Mesendoderm (in vitro differentiated cells): ENCODE measurements at regions not wholly inside any gene's neighbourhood (a gene's known extent, or its start where the extent isn't known, plus 50 kb on each side); places are given as distances from the start of the nearest gene placed in this dataset.

Experiments
- DNase-seq: peaks from one replicate; pipeline ENCODE4 v3.0.0; 2013
- H2AK5ac ChIP-seq: 2 replicates; pipeline ENCODE4 v1.6.1; 2013; ENCODE audit warnings: low read length, inconsistent platforms
- H2BK120ac ChIP-seq: 2 replicates; pipeline ENCODE4 v1.6.1; 2013; ENCODE audit warnings: low read depth, mild to moderate bottlenecking, low read length, moderate library complexity, mixed read lengths
- H2BK15ac ChIP-seq: replicated peaks from 2 replicates; pipeline ENCODE4 v1.6.1; 2013; ENCODE audit warnings: low read depth, mild to moderate bottlenecking, moderate library complexity
- H2BK5ac ChIP-seq: 2 replicates; pipeline ENCODE4 v1.6.1; 2013; ENCODE audit warnings: low read length, inconsistent platforms
- H3K18ac ChIP-seq: 2 replicates; pipeline ENCODE4 v1.6.1; 2013; ENCODE audit warnings: mild to moderate bottlenecking, low read length, mixed read lengths
- H3K23ac ChIP-seq: one replicate; pipeline ENCODE4 v1.6.1; 2013; ENCODE audit warnings: low read length
- H3K27ac ChIP-seq: 2 replicates; pipeline ENCODE4 v1.5.1; 2013; ENCODE audit warnings: low read depth, mild to moderate bottlenecking, inconsistent platforms, low read length, moderate library complexity
- H3K27me3 ChIP-seq: 2 replicates; pipeline ENCODE4 v1.6.1; 2013; ENCODE audit warnings: low read length, control low read depth, mild to moderate bottlenecking, inconsistent platforms; ENCODE audit not compliant: insufficient read depth, poor library complexity
- H3K36me3 ChIP-seq: 2 replicates; pipeline ENCODE4 v1.6.1; 2013; ENCODE audit warnings: low read length, inconsistent platforms; ENCODE audit not compliant: control insufficient read depth, insufficient read depth
- H3K4ac ChIP-seq: one replicate; pipeline ENCODE4 v1.6.1; 2013; ENCODE audit warnings: low read depth, mild to moderate bottlenecking, low read length, moderate library complexity
- H3K4me1 ChIP-seq: 2 replicates; pipeline ENCODE4 v1.6.1; 2013; ENCODE audit warnings: low read depth, low read length, inconsistent platforms; ENCODE audit not compliant: control insufficient read depth
- H3K4me2 ChIP-seq: 2 replicates; pipeline ENCODE4 v1.6.1; 2013; ENCODE audit warnings: low read length
- H3K4me3 ChIP-seq: 2 replicates; pipeline ENCODE4 v1.5.1; 2013; ENCODE audit warnings: mild to moderate bottlenecking, low read length
- H3K56ac ChIP-seq: one replicate; pipeline ENCODE4 v1.6.1; 2013; ENCODE audit warnings: low read length
- H3K79me1 ChIP-seq: 2 replicates; pipeline ENCODE4 v1.6.1; 2013; ENCODE audit warnings: low read length, inconsistent platforms
- H3K79me2 ChIP-seq: 2 replicates; pipeline ENCODE4 v1.6.1; 2013; ENCODE audit warnings: mild to moderate bottlenecking, low read length; ENCODE audit not compliant: control insufficient read depth, insufficient read depth
- H3K9ac ChIP-seq: 2 replicates; pipeline ENCODE4 v1.6.1; 2013; ENCODE audit warnings: low read length, inconsistent platforms
- H4K5ac ChIP-seq: one replicate; pipeline ENCODE4 v1.6.1; 2013; ENCODE audit warnings: low read length
- H4K8ac ChIP-seq: one replicate; pipeline ENCODE4 v1.6.1; 2013; ENCODE audit warnings: low read depth, mild to moderate bottlenecking, control low read depth, low read length, moderate library complexity
- WGBS: extraction: QIAGEN DNeasy Blood & Tissue Kit; methylation state at CpG from one replicate; pipeline ENCODE4 v1.1.7; 2013; ENCODE audit warnings: low lambda C conversion rate, missing lambda C conversion rate; ENCODE audit not compliant: insufficient coverage; ENCODE audit errors: extremely low coverage; 5-methylcytosine and 5-hydroxymethylcytosine counted together

DNA sequence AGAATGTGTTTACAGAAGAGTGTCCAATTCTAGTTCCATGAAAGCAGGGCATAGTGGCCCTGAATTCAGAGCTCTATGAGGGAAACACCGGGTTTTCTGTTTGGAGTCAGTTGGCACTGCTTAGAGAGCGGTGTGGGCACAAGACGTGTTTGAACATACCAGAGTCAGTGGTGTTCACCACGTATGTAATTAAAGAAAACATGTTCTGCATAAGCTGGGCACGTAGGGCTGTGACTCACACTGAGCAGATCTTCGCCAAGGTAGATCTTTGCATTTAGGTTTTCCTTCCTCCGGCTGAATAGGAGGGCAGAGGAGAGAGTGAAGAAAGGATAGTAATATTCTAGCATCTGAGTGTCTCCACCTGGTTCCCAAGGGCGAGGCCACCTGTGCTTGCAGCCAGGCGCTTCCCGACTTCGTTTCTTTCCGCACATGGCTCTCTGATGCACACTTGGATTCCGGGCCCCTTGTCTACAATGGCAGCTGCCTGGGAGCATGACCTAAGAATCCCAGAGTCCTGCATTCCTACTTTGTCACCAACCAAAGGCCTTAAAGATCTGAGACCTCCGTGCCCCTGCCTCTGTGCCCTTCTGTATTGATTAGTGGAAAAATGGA is 136.2 kb downstream of the ERMARD start:
- Histone ChIP-seq H2BK120ac (no peak overlapping the region), H3K4me2 (no peak overlapping the region), H2BK15ac (no peak overlapping the region), H3K4ac (no peak overlapping the region), H4K5ac (no peak overlapping the region), H3K27me3 (no peaks in the 10 kb centered on the region), H3K79me2 (no peaks in the 10 kb centered on the region), H3K18ac (no peak overlapping the region), H3K23ac (no peak overlapping the region), H3K4me3 (no peak overlapping the region), H3K9ac (no peak overlapping the region), H3K27ac (no peak overlapping the region), H3K36me3 (no peaks in the 10 kb centered on the region), H3K79me1 (no peaks in the 10 kb centered on the region), H3K4me1 (no peaks in the 10 kb centered on the region), H4K8ac (no peak overlapping the region), H3K56ac (no peak overlapping the region), H2AK5ac (no peak overlapping the region), H2BK5ac (no peak overlapping the region)
- no CpG with 5 or more reads among the region's 14 CpGs for whole genome bisulfite sequencing
- no peak for DNase-seq

DNA sequence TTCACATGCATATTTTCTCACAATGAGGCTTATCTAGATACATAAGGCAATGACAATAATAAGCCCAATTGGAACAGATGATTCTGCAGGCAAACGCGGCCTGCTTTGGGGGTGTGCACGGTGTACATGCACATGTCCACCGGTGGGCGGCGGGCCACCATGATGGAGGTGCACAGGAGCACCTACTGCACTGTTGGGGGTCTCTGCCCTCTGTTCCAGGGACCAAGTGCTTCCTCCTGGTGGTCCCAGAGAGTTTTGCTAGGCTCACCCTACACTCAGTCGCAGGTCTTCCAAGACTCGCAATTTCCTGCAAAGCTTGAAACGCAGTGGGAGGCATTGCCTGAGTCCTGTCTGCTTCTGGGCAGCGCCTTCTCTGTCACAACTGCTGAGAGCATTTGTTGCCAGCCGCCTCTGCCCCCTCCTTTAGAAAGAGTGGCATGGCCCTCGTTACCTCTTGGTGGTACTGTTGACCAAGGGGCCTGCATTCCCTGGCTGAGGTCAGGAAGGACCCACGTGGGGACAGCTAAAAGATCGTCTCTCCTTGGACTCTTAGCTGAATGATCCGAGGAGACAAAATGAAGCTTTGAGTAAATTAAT is 135.3 kb downstream of the ERMARD start:
- no peak overlapping the region for H3K18ac ChIP-seq

DNA sequence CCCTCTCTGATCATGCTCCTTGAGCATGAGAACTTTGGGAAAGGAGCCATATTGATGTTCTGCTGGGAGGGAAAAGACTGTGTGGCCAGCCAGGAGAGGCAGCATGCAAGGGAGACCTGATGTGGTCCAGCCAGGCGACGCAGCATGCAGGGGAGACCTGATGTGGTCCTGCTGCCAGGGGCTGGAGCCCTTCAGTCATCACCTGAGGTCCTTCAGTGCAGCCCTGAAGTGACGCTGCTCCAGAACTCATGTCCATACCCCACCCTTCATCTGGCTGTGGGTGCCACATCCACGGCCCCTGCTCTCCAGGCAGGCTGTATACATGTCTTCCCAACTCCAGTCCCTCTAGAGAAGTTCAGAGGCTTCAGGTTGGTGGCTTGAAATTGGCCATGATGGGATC is 134.4 kb downstream of the ERMARD start:
- H3K79me2 ChIP-seq = no peaks in the 10 kb centered on the region
- H3K27ac ChIP-seq = no peak overlapping the region
- no peak overlapping the region for H4K5ac ChIP-seq
- H2BK120ac ChIP-seq = no peak overlapping the region
- H3K23ac ChIP-seq = no peak overlapping the region
- H2BK15ac ChIP-seq = no peak overlapping the region
- no peak overlapping the region for H2AK5ac ChIP-seq
- WGBS = no CpG with 5 or more reads among the region's 4 CpGs
- no peaks in the 10 kb centered on the region for H3K36me3 ChIP-seq
- no peak overlapping the region for H3K9ac ChIP-seq
- no peak overlapping the region for H3K4ac ChIP-seq
- no peak overlapping the region for H3K56ac ChIP-seq
- no peak for DNase-seq
- H2BK5ac ChIP-seq = no peak overlapping the region
- H4K8ac ChIP-seq = no peak overlapping the region
- H3K18ac ChIP-seq = no peak overlapping the region
- no peaks in the 10 kb centered on the region for H3K4me1 ChIP-seq
- no peak overlapping the region for H3K4me2 ChIP-seq
- H3K4me3 ChIP-seq = no peak overlapping the region
- no peaks in the 10 kb centered on the region for H3K79me1 ChIP-seq
- H3K27me3 ChIP-seq = no peaks in the 10 kb centered on the region

More for the DNA sequence above, 135.3 kb downstream of the ERMARD start:
- H3K4me2 ChIP-seq = no peak overlapping the region
- no CpG with 5 or more reads among the region's 15 CpGs for WGBS
- no peak for DNase-seq
- H3K23ac ChIP-seq = no peak overlapping the region
- H2AK5ac ChIP-seq = no peak overlapping the region
- no peak overlapping the region for H3K4me3 ChIP-seq
- no peaks in the 10 kb centered on the region for H3K27me3 ChIP-seq
- no peaks in the 10 kb centered on the region for H3K79me2 ChIP-seq
- no peaks in the 10 kb centered on the region for H3K4me1 ChIP-seq
- H4K8ac ChIP-seq = no peak overlapping the region
- no peak overlapping the region for H2BK120ac ChIP-seq
- H3K36me3 ChIP-seq = no peaks in the 10 kb centered on the region
- no peak overlapping the region for H3K9ac ChIP-seq
- H3K79me1 ChIP-seq = no peaks in the 10 kb centered on the region
- no peak overlapping the region for H2BK5ac ChIP-seq
- no peak overlapping the region for H4K5ac ChIP-seq
- H3K56ac ChIP-seq = no peak overlapping the region
- H2BK15ac ChIP-seq = no peak overlapping the region
- H3K4ac ChIP-seq = no peak overlapping the region
- no peak overlapping the region for H3K27ac ChIP-seq

GRCh38 chr6:169885131-169885530 is 133.7 kb downstream of the ERMARD start:
- Histone ChIP-seq H3K56ac (no peak overlapping the region), H3K4ac (no peak overlapping the region), H2BK5ac (no peak overlapping the region), H4K5ac (no peak overlapping the region), H3K27ac (no peak overlapping the region), H4K8ac (no peak overlapping the region), H3K18ac (no peak overlapping the region), H3K4me3 (no peak overlapping the region), H3K9ac (no peak overlapping the region), H2BK120ac (no peak overlapping the region), H3K27me3 (no peaks in the 10 kb centered on the region), H3K4me2 (no peak overlapping the region), H3K23ac (no peak overlapping the region), H2AK5ac (no peak overlapping the region), H3K79me1 (no peaks in the 10 kb centered on the region), H3K4me1 (no peaks in the 10 kb centered on the region), H2BK15ac (no peak overlapping the region), H3K79me2 (no peaks in the 10 kb centered on the region), H3K36me3 (no peaks in the 10 kb centered on the region)
- no peak for DNase-seq

GRCh38 chr6:169884158-169884557 is 132.7 kb downstream of the ERMARD start:
- H3K18ac ChIP-seq = no peak overlapping the region
- H3K4ac ChIP-seq = no peak overlapping the region
- H2BK15ac ChIP-seq = no peak overlapping the region
- H3K27ac ChIP-seq = no peak overlapping the region
- H2BK120ac ChIP-seq = no peak overlapping the region
- no peak overlapping the region for H3K4me2 ChIP-seq
- no peak for DNase-seq
- no peak overlapping the region for H2AK5ac ChIP-seq
- no peak overlapping the region for H3K23ac ChIP-seq
- no peak overlapping the region for H4K5ac ChIP-seq
- H4K8ac ChIP-seq = no peak overlapping the region
- H3K56ac ChIP-seq = no peak overlapping the region
- no peak overlapping the region for H3K9ac ChIP-seq
- no peaks in the 10 kb centered on the region for H3K79me2 ChIP-seq
- H2BK5ac ChIP-seq = no peak overlapping the region
- H3K36me3 ChIP-seq = no peaks in the 10 kb centered on the region
- H3K4me3 ChIP-seq = no peak overlapping the region
- H3K4me1 ChIP-seq = no peaks in the 10 kb centered on the region
- H3K27me3 ChIP-seq = no peaks in the 10 kb centered on the region
- no peaks in the 10 kb centered on the region for H3K79me1 ChIP-seq
- no CpG with 5 or more reads among the region's 6 CpGs for WGBS

- H2BK120ac ChIP-seq = no peak overlapping the region
- H3K27me3 ChIP-seq = no peaks in the 10 kb centered on the region
- DNase-seq = no peak
Measured at GRCh38 chr6:169883316-169883715, 131.9 kb downstream of the ERMARD start.

More at GRCh38 chr6:169883316-169883715, 131.9 kb downstream of the ERMARD start:
- Histone ChIP-seq H2AK5ac (no peak overlapping the region), H2BK15ac (no peak overlapping the region), H3K79me2 (no peaks in the 10 kb centered on the region), H4K5ac (no peak overlapping the region), H3K4me1 (no peaks in the 10 kb centered on the region), H3K56ac (no peak overlapping the region), H3K27ac (no peak overlapping the region), H3K79me1 (no peaks in the 10 kb centered on the region), H3K9ac (no peak overlapping the region), H3K18ac (no peak overlapping the region), H2BK5ac (no peak overlapping the region), H3K4me2 (no peak overlapping the region), H4K8ac (no peak overlapping the region), H3K36me3 (no peaks in the 10 kb centered on the region), H3K4me3 (no peak overlapping the region), H3K4ac (no peak overlapping the region), H3K23ac (no peak overlapping the region)
- WGBS = 33% methylated on average over 1 of the region's 10 CpGs
